Right atrium auricular region (tissue), 2 donors: ENCODE measurements at regions not wholly inside any gene's neighbourhood (a gene's known extent, or its start where the extent isn't known, plus 50 kb on each side); places are given as distances from the start of the nearest gene placed in this dataset.

Experiments used
- DNase-seq: peaks from one replicate; pipeline ENCODE4 v3.0.0-alpha.2; 2019; ENCODE audit warnings: low spot score
- H3K27ac ChIP-seq, 2 donors: fragments of 200-600 bp; sonication (generic); 1 replicate in 1 of 2; 2 replicates in 1 of 2; pipeline ENCODE4 v1.5.1; 2016 to 2019
- H3K27me3 ChIP-seq, 2 donors: fragments of 200-600 bp; sonication (generic); one replicate each; pipeline versions ENCODE4 v1.5.1 to v1.6.0; 2017 to 2019
- H3K36me3 ChIP-seq: fragments of 200-600 bp; sonication (generic); one replicate; pipeline ENCODE4 v1.5.1; 2016
- H3K4me1 ChIP-seq, 2 donors: fragments of 200-600 bp; sonication (generic); one replicate each; pipeline versions ENCODE4 v1.5.1 to v1.6.0; 2017 to 2019
- H3K4me3 ChIP-seq, 2 donors: fragments of 200-600 bp; sonication (generic); 1 replicate in 1 of 2; 2 replicates in 1 of 2; pipeline ENCODE4 v1.5.1; 2017 to 2019; ENCODE audit warnings: mild to moderate bottlenecking in 1 of 2, moderate library complexity in 1 of 2
- H3K9me3 ChIP-seq, 2 donors: fragments of 200-600 bp; sonication (generic); one replicate each; pipeline ENCODE4 v1.5.1; 2019
- CTCF ChIP-seq, 2 donors: fragments of 200-600 bp; sonication (generic); IDR thresholded peaks; one replicate each; pipeline ENCODE4 v1.5.1; 2019; ENCODE audit warnings: antibody characterized with exemption in 2 of 2

DNA sequence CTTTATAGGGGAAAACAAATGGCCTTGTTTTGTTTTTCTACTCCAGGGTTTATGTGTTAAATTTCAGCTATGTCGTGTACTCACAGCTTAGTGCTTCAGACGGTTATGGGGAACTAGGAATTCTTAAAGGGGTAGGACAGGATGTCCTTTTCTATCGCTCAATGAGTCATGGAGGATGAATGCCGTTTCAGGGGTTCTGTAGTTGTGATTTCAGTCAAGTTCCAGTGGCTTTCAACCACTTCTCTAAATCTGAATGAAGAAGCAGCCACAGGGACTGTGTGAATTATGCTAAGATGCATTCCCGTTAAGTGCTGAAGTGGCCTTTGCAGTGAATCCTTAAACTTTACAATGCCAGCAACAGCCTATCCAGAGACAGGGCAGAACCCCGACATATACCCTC lies 1231.7 kb upstream of the ZEB2 start:
- peak overlapping the region in 1 of 2 donors; percentile 18 for H3K4me3 ChIP-seq
- peak overlapping the region; percentile 58 to 67 for H3K27ac ChIP-seq
- no peaks in the 10 kb centered on the region for H3K27me3 ChIP-seq
- peaks cover 0 to 42% of the 10 kb centered on the region in 2 donors for H3K4me1 ChIP-seq
- H3K9me3 ChIP-seq: no peaks in the 10 kb centered on the region
- TF ChIP-seq CTCF (IDR thresholded peaks at IDR 0.05): no peak
- DNase-seq: no peak
- H3K36me3 ChIP-seq: no peaks in the 10 kb centered on the region

- Histone ChIP-seq H3K27me3 (no peaks in the 10 kb centered on the region), H3K4me3 (no peak overlapping the region), H3K9me3 (no peaks in the 10 kb centered on the region), H3K4me1 (peaks cover 0 to 42% of the 10 kb centered on the region in 2 donors), H3K36me3 (no peaks in the 10 kb centered on the region), H3K27ac (peak overlapping the region; percentile 58 to 67)
- no peak for TF ChIP-seq CTCF (IDR thresholded peaks at IDR 0.05)
- DNase-seq: no peak
These were observed 1231.2 kb upstream of the ZEB2 start for GRCh38 chr2:145751155-145751554.

DNA sequence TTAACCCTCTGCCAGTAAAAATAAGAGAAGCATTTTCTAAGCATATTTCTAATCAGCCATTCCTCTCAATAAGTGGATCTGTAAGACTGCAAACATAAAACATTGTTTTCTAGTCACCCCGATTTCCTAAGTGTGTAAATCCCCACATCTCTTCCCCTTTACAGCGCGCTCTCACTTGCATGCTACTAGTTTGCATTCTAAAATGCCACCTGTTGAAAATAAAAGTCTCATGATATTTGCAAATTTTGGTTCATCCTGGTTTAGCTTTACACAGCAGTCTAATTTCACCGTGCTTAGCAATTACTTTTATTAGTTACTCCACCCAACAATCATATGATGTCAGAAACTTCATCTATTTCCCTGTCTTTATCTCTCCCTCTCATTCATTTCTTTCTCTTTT lies 1230.7 kb upstream of the ZEB2 start:
- Histone ChIP-seq H3K9me3 (no peaks in the 10 kb centered on the region), H3K36me3 (no peaks in the 10 kb centered on the region), H3K27me3 (no peaks in the 10 kb centered on the region), H3K4me3 (no peak overlapping the region), H3K4me1 (peaks cover 0 to 42% of the 10 kb centered on the region in 2 donors), H3K27ac (peak overlapping the region; percentile 23 to 67)
- TF ChIP-seq CTCF (IDR thresholded peaks at IDR 0.05): no peak
- DNase-seq: no peak

GRCh38 chr2:145750144-145750543 lies 1230.2 kb upstream of the ZEB2 start:
- H3K36me3 ChIP-seq: no peaks in the 10 kb centered on the region
- TF ChIP-seq CTCF (IDR thresholded peaks at IDR 0.05): no peak

GRCh38 chr2:145749556-145749955 lies 1229.6 kb upstream of the ZEB2 start:
- no peak for TF ChIP-seq CTCF (IDR thresholded peaks at IDR 0.05)
- no peaks in the 10 kb centered on the region for H3K36me3 ChIP-seq
- no peaks in the 10 kb centered on the region for H3K9me3 ChIP-seq
- DNase-seq: no peak
- no peak overlapping the region for H3K4me3 ChIP-seq
- H3K27me3 ChIP-seq: no peaks in the 10 kb centered on the region
- no peak overlapping the region for H3K27ac ChIP-seq
- H3K4me1 ChIP-seq: peaks cover 0 to 42% of the 10 kb centered on the region in 2 donors

More at GRCh38 chr2:145750144-145750543, 1230.2 kb upstream of the ZEB2 start:
- peaks cover 0 to 42% of the 10 kb centered on the region in 2 donors for H3K4me1 ChIP-seq
- H3K9me3 ChIP-seq: no peaks in the 10 kb centered on the region
- no peak for DNase-seq
- peak overlapping the region; percentile 23 to 67 for H3K27ac ChIP-seq
- H3K27me3 ChIP-seq: no peaks in the 10 kb centered on the region
- H3K4me3 ChIP-seq: no peak overlapping the region

DNA sequence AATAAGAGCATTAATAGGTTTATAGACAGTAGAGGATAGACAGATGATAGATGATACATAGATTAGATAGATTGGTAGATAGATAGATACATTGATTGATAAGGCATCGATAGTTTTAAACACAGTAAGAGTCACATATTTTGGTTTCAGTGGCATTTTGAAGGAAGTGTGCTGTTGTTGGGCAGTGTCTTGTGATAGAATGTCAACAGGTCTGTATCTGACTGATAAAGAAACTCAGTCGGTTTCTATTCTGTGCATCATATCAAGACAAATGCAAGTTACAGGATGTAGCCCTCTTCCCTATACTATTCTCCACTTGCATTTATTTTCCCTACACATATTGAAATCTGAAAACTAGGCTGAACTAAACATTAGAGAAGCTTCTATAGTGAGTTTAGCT lies 1229.0 kb upstream of the ZEB2 start:
- DNase-seq: no peak
- Histone ChIP-seq H3K4me1 (peaks cover 0 to 42% of the 10 kb centered on the region in 2 donors), H3K9me3 (no peaks in the 10 kb centered on the region), H3K27me3 (no peaks in the 10 kb centered on the region), H3K27ac (no peak overlapping the region), H3K36me3 (no peaks in the 10 kb centered on the region), H3K4me3 (no peak overlapping the region)
- no peak for TF ChIP-seq CTCF (IDR thresholded peaks at IDR 0.05)
